GM13977 (cell line): ENCODE measurements at regions not wholly inside any gene's neighbourhood (a gene's known extent, or its start where the extent isn't known, plus 50 kb on each side); places are given as distances from the start of the nearest gene placed in this dataset.

Experiments used
- DNase-seq: peaks from one replicate; pipeline ENCODE4 v3.0.0; 2012; ENCODE audit warnings: low spot score
- in situ Hi-C: fragments of 300-500 bp; cut with MboI; formaldehyde crosslinking; loops from one replicate; pipeline ENCODE4 v1.12.0; 2022; ENCODE audit warnings: low sequenced_read_pairs, low pct_unique_long_range_greater_than_20kb, mixed read lengths, inconsistent platforms; ENCODE audit not compliant: unreplicated experiment
- TF ChIP-seq, protein P1 (sequence below): IDR thresholded peaks from 2 replicates; pipeline ENCODE4 v1.5.1; 2012; ENCODE audit warnings: mild to moderate bottlenecking, control low read depth; ENCODE audit not compliant: insufficient read depth; ENCODE audit errors: extremely low read depth, missing control alignments

GRCh38 chr5:155434681-155435080 lies 421.1 kb downstream of the KIF4B start:
- TF ChIP-seq, protein P1, sequence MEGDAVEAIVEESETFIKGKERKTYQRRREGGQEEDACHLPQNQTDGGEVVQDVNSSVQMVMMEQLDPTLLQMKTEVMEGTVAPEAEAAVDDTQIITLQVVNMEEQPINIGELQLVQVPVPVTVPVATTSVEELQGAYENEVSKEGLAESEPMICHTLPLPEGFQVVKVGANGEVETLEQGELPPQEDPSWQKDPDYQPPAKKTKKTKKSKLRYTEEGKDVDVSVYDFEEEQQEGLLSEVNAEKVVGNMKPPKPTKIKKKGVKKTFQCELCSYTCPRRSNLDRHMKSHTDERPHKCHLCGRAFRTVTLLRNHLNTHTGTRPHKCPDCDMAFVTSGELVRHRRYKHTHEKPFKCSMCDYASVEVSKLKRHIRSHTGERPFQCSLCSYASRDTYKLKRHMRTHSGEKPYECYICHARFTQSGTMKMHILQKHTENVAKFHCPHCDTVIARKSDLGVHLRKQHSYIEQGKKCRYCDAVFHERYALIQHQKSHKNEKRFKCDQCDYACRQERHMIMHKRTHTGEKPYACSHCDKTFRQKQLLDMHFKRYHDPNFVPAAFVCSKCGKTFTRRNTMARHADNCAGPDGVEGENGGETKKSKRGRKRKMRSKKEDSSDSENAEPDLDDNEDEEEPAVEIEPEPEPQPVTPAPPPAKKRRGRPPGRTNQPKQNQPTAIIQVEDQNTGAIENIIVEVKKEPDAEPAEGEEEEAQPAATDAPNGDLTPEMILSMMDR, result no peak
- in situ Hi-C loops, result no loop called here
- DNase-seq, result no peak

- no peak for DNase-seq
Measured at GRCh38 chr5:155441849-155442248, 428.3 kb downstream of the KIF4B start.

DNA sequence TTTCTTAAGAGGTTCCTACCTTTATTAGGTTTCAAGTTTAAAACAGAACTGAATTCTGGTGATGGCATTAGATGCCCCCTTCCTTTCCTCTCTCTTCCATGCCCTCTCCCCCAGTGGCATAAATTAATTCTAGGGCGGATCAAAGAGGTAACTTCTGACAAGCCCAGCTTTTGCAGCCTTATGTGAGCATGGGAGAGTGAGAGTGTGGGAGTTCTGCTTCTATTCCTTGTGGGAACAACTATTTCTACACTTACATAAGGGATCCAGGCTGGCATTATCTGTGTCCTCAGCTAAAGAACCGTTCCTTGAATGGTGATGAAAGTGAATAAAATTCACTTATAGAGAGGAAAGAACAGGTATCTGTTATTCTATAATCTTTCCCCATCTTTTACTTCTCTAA lies 437.6 kb downstream of the KIF4B start:
- no peak for DNase-seq
- in situ Hi-C loops, result no loop called here
- TF ChIP-seq, protein P1, result no peak

More at GRCh38 chr5:155441849-155442248, 428.3 kb downstream of the KIF4B start:
- TF ChIP-seq, protein P1, result no peak
- in situ Hi-C loops, result no loop called here

GRCh38 chr5:155455791-155456514 lies 442.4 kb downstream of the KIF4B start:
- DNase-seq, result no peak
- in situ Hi-C loops, result no loop called here
- TF ChIP-seq, protein P1, result no peak

GRCh38 chr5:155459889-155460500 lies 446.4 kb downstream of the KIF4B start:
- in situ Hi-C loops, result no loop called here
- TF ChIP-seq, protein P1, result no peak
- no peak for DNase-seq

- in situ Hi-C loops, result no loop called here
- no peak for DNase-seq
Measured at GRCh38 chr5:155460501-155460931, 447.0 kb downstream of the KIF4B start.

More at GRCh38 chr5:155460501-155460931, 447.0 kb downstream of the KIF4B start:
- TF ChIP-seq, protein P1, result no peak
